HFF-Myc (cell line): ENCODE measurements at regions not wholly inside any gene's neighbourhood (a gene's known extent, or its start where the extent isn't known, plus 50 kb on each side); places are given as distances from the start of the nearest gene placed in this dataset.

Experiments
- DNase-seq: peaks from one replicate; pipeline ENCODE4 v3.0.0-alpha.2; 2011; ENCODE audit warnings: low read depth; ENCODE audit errors: extremely low read depth
- H3K4me3 ChIP-seq: replicated peaks from 2 replicates; pipeline ENCODE4 v1.5.1; 2011; ENCODE audit warnings: low read depth, mild to moderate bottlenecking, control low read depth, low read length
- CTCF ChIP-seq: IDR thresholded peaks from 2 replicates; pipeline ENCODE4 v1.5.1; 2012; ENCODE audit warnings: mild to moderate bottlenecking, low read depth, low read length, control low read depth; ENCODE audit errors: missing control alignments

GRCh38 chr5:123763201-123763600 is 251.2 kb downstream of the CSNK1G3 start:
- no peak for DNase-seq
- H3K4me3 ChIP-seq, result no peak overlapping the region
- no peak for TF ChIP-seq CTCF

GRCh38 chr5:123756816-123757215 is 244.8 kb downstream of the CSNK1G3 start:
- DNase-seq, result no peak
- H3K4me3 ChIP-seq, result no peak overlapping the region
- no peak for TF ChIP-seq CTCF

- no peak for DNase-seq
- TF ChIP-seq CTCF, result no peak
- H3K4me3 ChIP-seq, result no peak overlapping the region
Measured at GRCh38 chr5:123756318-123756665, 244.3 kb downstream of the CSNK1G3 start.

- TF ChIP-seq CTCF, result no peak
- DNase-seq, result peak; percentile 36
- H3K4me3 ChIP-seq, result no peak overlapping the region
Measured at GRCh38 chr5:123755653-123756317, 243.8 kb downstream of the CSNK1G3 start.

GRCh38 chr5:123754908-123755307 is 242.9 kb downstream of the CSNK1G3 start:
- no peak overlapping the region for H3K4me3 ChIP-seq
- no peak for TF ChIP-seq CTCF
- no peak for DNase-seq

GRCh38 chr5:123753937-123754891 is 242.2 kb downstream of the CSNK1G3 start:
- no peak for DNase-seq
- no peak for TF ChIP-seq CTCF

More at GRCh38 chr5:123753937-123754891, 242.2 kb downstream of the CSNK1G3 start:
- no peak overlapping the region for H3K4me3 ChIP-seq
